ENCODE measurements at regions not wholly inside any gene's neighbourhood (a gene's known extent, or its start where the extent isn't known, plus 50 kb on each side); places are given as distances from the start of the nearest gene placed in this dataset.

- WGBS, 4 donors: 0 to 1% (median 1%) methylated on average over 28 to 65 of the region's 65 CpGs
- Histone ChIP-seq H3K4me1 (replicated peaks in 1 of 2) (peaks cover 11 to 47% of the 10 kb centered on the region in 2 donors), H3K27ac (peak overlapping the region in 4 of 5 donors; percentile 45 to 95 (median 86)), H3K9me3 (replicated peaks in 1 of 3) (no peaks in the 10 kb centered on the region), H3K36me3 (replicated peaks in 1 of 2) (no peaks in the 10 kb centered on the region), H3K27me3 (no peaks in the 10 kb centered on the region), H3K4me3 (peak overlapping the region; percentile 7 to 99 (median 43))
- intact Hi-C loops (cut with DNase I): no loop called here
- peak; percentile 49 to 77 (median 59) for DNase-seq
- TF ChIP-seq POLR2A (IDR thresholded peaks at IDR 0.05): peak in 1 of 2 donors; percentile 4
- TF ChIP-seq CTCF (IDR thresholded peaks at IDR 0.05): no peak
Measured at GRCh38 chr16:85556456-85557082, 56.6 kb upstream of the GSE1 start.

- Histone ChIP-seq H3K9me3 (replicated peaks in 1 of 3) (no peaks in the 10 kb centered on the region), H3K4me1 (replicated peaks in 1 of 2) (peaks cover 11 to 54% of the 10 kb centered on the region in 2 donors), H3K36me3 (replicated peaks in 1 of 2) (no peaks in the 10 kb centered on the region), H3K27me3 (no peaks in the 10 kb centered on the region), H3K4me3 (peak overlapping the region in 3 of 4 donors; percentile 6 to 99 (median 64)), H3K27ac (peak overlapping the region in 4 of 5 donors; percentile 45 to 95 (median 86))
- WGBS, 4 donors: 1 to 6% (median 4%) methylated on average over 20 to 22 of the region's 22 CpGs
- no peak for TF ChIP-seq POLR2A (IDR thresholded peaks at IDR 0.05)
- peak in 3 of 6 experiments; percentile 17 to 28 (median 21) for TF ChIP-seq CTCF (IDR thresholded peaks at IDR 0.05)
- peak in 1 of 7 donors; percentile 49 for DNase-seq
- intact Hi-C loops (cut with DNase I): no loop called here
Measured at GRCh38 chr16:85557083-85557970, 55.8 kb upstream of the GSE1 start.

- H3K36me3 ChIP-seq (replicated peaks in 1 of 2): no peaks in the 10 kb centered on the region
- H3K27me3 ChIP-seq: no peaks in the 10 kb centered on the region
- TF ChIP-seq POLR2A (IDR thresholded peaks at IDR 0.05) (no peak), CTCF (IDR thresholded peaks at IDR 0.05) (no peak)
- intact Hi-C loops (cut with DNase I): no loop called here
- peaks cover 17 to 56% of the 10 kb centered on the region in 2 donors for H3K4me1 ChIP-seq (replicated peaks in 1 of 2)
- WGBS, 4 donors: 23 to 37% (median 26%) methylated on average over 13 of the region's 13 CpGs
- peak overlapping the region in 3 of 5 donors; percentile 52 to 92 (median 80) for H3K27ac ChIP-seq
- H3K9me3 ChIP-seq (replicated peaks in 1 of 3): no peaks in the 10 kb centered on the region
- peak overlapping the region in 1 of 4 donors; percentile 99 for H3K4me3 ChIP-seq
- DNase-seq: no peak
Measured at GRCh38 chr16:85557971-85558657, 55.0 kb upstream of the GSE1 start.

- WGBS, 4 donors: 76 to 87% (median 84%) methylated on average over 7 of the region's 7 CpGs
- no peaks in the 10 kb centered on the region for H3K9me3 ChIP-seq (replicated peaks in 1 of 3)
- H3K27ac ChIP-seq: peak overlapping the region in 1 of 5 donors; percentile 68
- H3K27me3 ChIP-seq: no peaks in the 10 kb centered on the region
- no peak overlapping the region for H3K4me3 ChIP-seq
- H3K4me1 ChIP-seq (replicated peaks in 1 of 2): peaks cover 16 to 61% of the 10 kb centered on the region in 2 donors
- TF ChIP-seq POLR2A (IDR thresholded peaks at IDR 0.05) (no peak), CTCF (IDR thresholded peaks at IDR 0.05) (no peak)
- no peak for DNase-seq
- intact Hi-C loops (cut with DNase I): no loop called here
- H3K36me3 ChIP-seq (replicated peaks in 1 of 2): no peaks in the 10 kb centered on the region
Measured at GRCh38 chr16:85560932-85561247, 52.2 kb upstream of the GSE1 start.
